ENCODE measurements at regions not wholly inside any gene's neighbourhood (a gene's known extent, or its start where the extent isn't known, plus 50 kb on each side); places are given as distances from the start of the nearest gene placed in this dataset.

GRCh38 chr6:1216488-1216974 is 95.4 kb upstream of the FOXQ1 start:
- Histone ChIP-seq H4K20me1 (ENCODE audit: insufficient read depth, low read length) (no peaks in the 10 kb centered on the region), H3K27ac (ENCODE audit: low read depth in 1 of 2, low read length in 2 of 2) (no peak overlapping the region), H3K79me2 (ENCODE audit: insufficient read depth, low read length) (no peaks in the 10 kb centered on the region), H3K4me1 (ENCODE audit: control insufficient read depth in 1 of 2, insufficient read depth in 2 of 2, low read length in 2 of 2) (no peaks in the 10 kb centered on the region), H3K4me3 (replicated peaks in 1 of 3; ENCODE audit: low read depth in 2 of 3, low read length in 3 of 3) (no peak overlapping the region), H3K36me3 (replicated peaks in 1 of 2; ENCODE audit: control insufficient read depth in 1 of 2, insufficient read depth in 2 of 2, low read length in 2 of 2) (no peaks in the 10 kb centered on the region), H3K27me3 (ENCODE audit: control insufficient read depth in 2 of 2, insufficient read depth in 2 of 2, low read length in 2 of 2) (peaks cover 0 to 3% of the 10 kb centered on the region in 2 donors), H3K9ac (ENCODE audit: insufficient read depth, low read length, poor library complexity, severe bottlenecking) (no peak overlapping the region), H2AFZ (ENCODE audit: insufficient read depth, low read depth, low read length, poor library complexity, severe bottlenecking) (no peak overlapping the region), H3K4me2 (replicated peaks; ENCODE audit: extremely low read depth, low read length, poor library complexity, severe bottlenecking) (no peak overlapping the region), H3K9me3 (replicated peaks in 1 of 2; ENCODE audit: control insufficient read depth in 1 of 2, insufficient read depth in 1 of 2, low read length in 2 of 2) (no peaks in the 10 kb centered on the region)
- no peak for DNase-seq
- peaks cover 4 to 6% (median 5%) of the 10 kb centered on the region in 3 donors for H3K27me3 Mint-ChIP-seq (ENCODE audit: low read depth in 3 of 3)
- WGBS (ENCODE audit: insufficient coverage): 66% methylated on average over 4 of the region's 6 CpGs
- intact Hi-C loops (cut with micrococcal nuclease): no loop called here
- no peaks in the 10 kb centered on the region for H3K4me1 Mint-ChIP-seq
- peaks cover 0 to 3% (median 0%) of the 10 kb centered on the region in 7 donors for H3K9me3 Mint-ChIP-seq
- no peak overlapping the region for H3K4me3 Mint-ChIP-seq
- no peaks in the 10 kb centered on the region for H3K36me3 Mint-ChIP-seq
- no peak for TF ChIP-seq CTCF (IDR thresholded peaks at IDR 0.05)
- no peak overlapping the region for H3K27ac Mint-ChIP-seq

GRCh38 chr6:1215884-1216487 is 95.9 kb upstream of the FOXQ1 start:
- intact Hi-C loops (cut with micrococcal nuclease): no loop called here
- no peak overlapping the region for H3K27ac Mint-ChIP-seq
- 90% methylated on average over 8 of the region's 11 CpGs for WGBS (ENCODE audit: insufficient coverage)

More at GRCh38 chr6:1215884-1216487, 95.9 kb upstream of the FOXQ1 start:
- Histone ChIP-seq H3K4me1 (ENCODE audit: control insufficient read depth in 1 of 2, insufficient read depth in 2 of 2, low read length in 2 of 2) (no peaks in the 10 kb centered on the region), H3K9ac (ENCODE audit: insufficient read depth, low read length, poor library complexity, severe bottlenecking) (no peak overlapping the region), H3K27me3 (ENCODE audit: control insufficient read depth in 2 of 2, insufficient read depth in 2 of 2, low read length in 2 of 2) (peaks cover 0 to 6% of the 10 kb centered on the region in 2 donors), H2AFZ (ENCODE audit: insufficient read depth, low read depth, low read length, poor library complexity, severe bottlenecking) (no peak overlapping the region), H3K4me3 (replicated peaks in 1 of 3; ENCODE audit: low read depth in 2 of 3, low read length in 3 of 3) (no peak overlapping the region), H3K27ac (ENCODE audit: low read depth in 1 of 2, low read length in 2 of 2) (no peak overlapping the region), H3K4me2 (replicated peaks; ENCODE audit: extremely low read depth, low read length, poor library complexity, severe bottlenecking) (no peak overlapping the region), H4K20me1 (ENCODE audit: insufficient read depth, low read length) (no peaks in the 10 kb centered on the region), H3K9me3 (replicated peaks in 1 of 2; ENCODE audit: control insufficient read depth in 1 of 2, insufficient read depth in 1 of 2, low read length in 2 of 2) (no peaks in the 10 kb centered on the region), H3K79me2 (ENCODE audit: insufficient read depth, low read length) (no peaks in the 10 kb centered on the region), H3K36me3 (replicated peaks in 1 of 2; ENCODE audit: control insufficient read depth in 1 of 2, insufficient read depth in 2 of 2, low read length in 2 of 2) (no peaks in the 10 kb centered on the region)
- no peak for TF ChIP-seq CTCF (IDR thresholded peaks at IDR 0.05)
- no peak for DNase-seq
- Mint-ChIP-seq H3K27me3 (ENCODE audit: low read depth in 3 of 3) (peaks cover 5 to 6% (median 5%) of the 10 kb centered on the region in 3 donors), H3K9me3 (peaks cover 0 to 3% (median 0%) of the 10 kb centered on the region in 7 donors), H3K4me1 (no peaks in the 10 kb centered on the region), H3K4me3 (no peak overlapping the region), H3K36me3 (no peaks in the 10 kb centered on the region)
